Activated naive CD8-positive, alpha-beta T cell (primary cell): ENCODE measurements at regions not wholly inside any gene's neighbourhood (a gene's known extent, or its start where the extent isn't known, plus 50 kb on each side); places are given as distances from the start of the nearest gene placed in this dataset.

Experiments
- H3K27ac Mint-ChIP-seq: one replicate; pipeline ENCODE4 v1.8.0; 2021; ENCODE audit warnings: mixed read lengths
- H3K27me3 Mint-ChIP-seq: one replicate; pipeline ENCODE4 v1.8.0; 2021; ENCODE audit warnings: mixed read lengths
- H3K36me3 Mint-ChIP-seq: one replicate; pipeline ENCODE4 v1.8.0; 2021; ENCODE audit warnings: mixed read lengths
- H3K4me1 Mint-ChIP-seq: one replicate; pipeline ENCODE4 v1.8.0; 2021; ENCODE audit warnings: low read depth, mixed read lengths
- H3K4me3 Mint-ChIP-seq: one replicate; pipeline ENCODE4 v1.8.0; 2021; ENCODE audit warnings: mild to moderate bottlenecking, mixed read lengths
- H3K9me3 Mint-ChIP-seq: one replicate; pipeline ENCODE4 v1.8.0; 2021; ENCODE audit warnings: low read depth, mixed read lengths

DNA sequence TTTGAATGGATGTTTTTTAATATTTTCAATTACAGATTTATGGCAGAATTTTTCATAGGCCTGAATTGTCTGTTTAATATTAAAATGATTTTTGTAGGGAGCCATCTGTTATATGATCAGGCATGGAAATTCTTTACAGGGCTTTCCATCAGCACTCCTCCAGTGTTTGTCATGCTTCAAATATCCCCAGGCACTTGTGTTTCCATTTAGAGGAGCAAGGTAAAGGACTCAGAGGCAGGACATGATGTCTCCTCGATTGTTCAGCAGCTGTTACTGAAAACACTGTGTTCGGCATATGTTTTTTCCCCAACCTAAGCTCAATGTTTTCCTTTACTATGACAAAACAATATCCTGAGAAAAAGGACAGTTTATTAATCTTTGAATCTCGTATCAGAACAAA lies 172.3 kb upstream of the RFX3 start:
- Mint-ChIP-seq H3K4me1 (no peaks in the 10 kb centered on the region), H3K9me3 (no peaks in the 10 kb centered on the region)

GRCh38 chr9:3696368-3696767 lies 170.6 kb upstream of the RFX3 start:
- Mint-ChIP-seq H3K36me3 (peaks cover 2% of the 10 kb centered on the region), H3K4me1 (no peaks in the 10 kb centered on the region), H3K27ac (no peak overlapping the region), H3K9me3 (no peaks in the 10 kb centered on the region), H3K4me3 (no peak overlapping the region), H3K27me3 (peaks cover 5% of the 10 kb centered on the region)

More for the DNA sequence above, 172.3 kb upstream of the RFX3 start:
- Mint-ChIP-seq H3K4me3 (no peak overlapping the region), H3K36me3 (no peaks in the 10 kb centered on the region), H3K27ac (no peak overlapping the region), H3K27me3 (peaks cover 7% of the 10 kb centered on the region)

DNA sequence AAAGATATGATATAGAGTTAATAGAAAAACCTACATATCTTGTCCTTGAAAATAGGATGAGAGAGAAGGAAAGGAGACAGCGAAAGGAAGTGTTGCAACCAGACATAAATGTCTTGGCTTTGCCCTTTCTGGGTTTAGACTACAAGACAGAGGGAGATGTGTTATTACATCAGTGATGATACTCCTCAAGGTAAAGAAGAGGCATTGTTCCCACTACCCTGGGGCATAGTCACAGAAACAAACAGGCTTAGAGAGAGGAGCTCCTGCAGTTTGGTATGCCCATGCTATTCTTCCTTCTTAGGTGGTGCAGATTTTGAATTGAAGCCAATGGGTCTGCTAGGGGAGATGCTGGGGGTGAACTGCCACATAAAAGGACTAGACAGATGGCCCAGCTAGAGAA lies 166.8 kb upstream of the RFX3 start:
- peaks cover 2% of the 10 kb centered on the region for H3K27me3 Mint-ChIP-seq
- no peak overlapping the region for H3K27ac Mint-ChIP-seq
- H3K4me1 Mint-ChIP-seq, result no peaks in the 10 kb centered on the region
- no peak overlapping the region for H3K4me3 Mint-ChIP-seq
- H3K36me3 Mint-ChIP-seq, result peaks cover 7% of the 10 kb centered on the region
- no peaks in the 10 kb centered on the region for H3K9me3 Mint-ChIP-seq

DNA sequence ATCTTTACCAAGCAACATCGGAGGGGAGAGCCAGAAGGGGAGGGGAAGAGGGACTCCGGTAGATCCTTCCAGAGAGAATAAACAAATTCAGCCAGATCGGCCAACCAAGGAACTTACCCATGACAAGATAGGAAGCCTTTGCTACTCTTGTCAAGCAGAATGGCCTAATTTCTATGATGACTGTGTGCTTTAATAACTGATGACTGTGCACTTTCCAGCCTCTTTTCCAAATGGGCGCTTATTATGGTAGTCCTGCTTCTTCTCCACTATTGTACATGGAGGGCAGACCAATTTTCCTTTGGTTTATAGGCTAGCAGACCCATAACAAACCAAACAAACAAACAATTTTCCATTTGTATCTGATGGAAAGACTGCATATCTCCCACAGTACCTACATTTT lies 163.8 kb upstream of the RFX3 start:
- peaks cover 7% of the 10 kb centered on the region for H3K36me3 Mint-ChIP-seq
- no peaks in the 10 kb centered on the region for H3K9me3 Mint-ChIP-seq
- no peak overlapping the region for H3K27ac Mint-ChIP-seq
- H3K4me1 Mint-ChIP-seq, result no peaks in the 10 kb centered on the region
- H3K27me3 Mint-ChIP-seq, result peaks cover 2% of the 10 kb centered on the region
- H3K4me3 Mint-ChIP-seq, result no peak overlapping the region

- Mint-ChIP-seq H3K9me3 (no peaks in the 10 kb centered on the region), H3K4me1 (no peaks in the 10 kb centered on the region)
Measured at GRCh38 chr9:3687145-3687544, 161.3 kb upstream of the RFX3 start.

DNA sequence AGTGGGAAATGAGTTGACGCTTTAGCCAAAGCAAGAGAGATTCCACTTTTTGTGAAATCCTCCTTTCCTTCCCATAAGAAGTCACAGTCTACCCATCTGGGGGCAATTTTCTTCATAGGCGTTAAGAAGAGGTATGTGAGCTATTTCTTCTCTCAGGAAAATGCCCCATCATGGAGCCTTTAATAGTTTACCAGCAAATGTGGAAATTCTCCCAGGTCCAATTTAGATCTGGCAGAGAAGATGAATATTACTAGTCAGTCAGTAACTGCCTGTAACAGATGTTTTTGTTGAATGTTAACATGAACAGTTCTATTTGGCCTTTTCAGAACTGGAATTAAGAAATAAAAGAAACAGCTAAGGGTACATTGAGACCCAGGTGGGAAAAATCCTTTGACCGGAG lies 156.4 kb upstream of the RFX3 start:
- H3K36me3 Mint-ChIP-seq, result peaks cover 3% of the 10 kb centered on the region
- H3K27me3 Mint-ChIP-seq, result no peaks in the 10 kb centered on the region
- no peak overlapping the region for H3K4me3 Mint-ChIP-seq
- H3K27ac Mint-ChIP-seq, result no peak overlapping the region
- H3K9me3 Mint-ChIP-seq, result no peaks in the 10 kb centered on the region
- H3K4me1 Mint-ChIP-seq, result no peaks in the 10 kb centered on the region

More at GRCh38 chr9:3687145-3687544, 161.3 kb upstream of the RFX3 start:
- Mint-ChIP-seq H3K27me3 (peaks cover 2% of the 10 kb centered on the region), H3K36me3 (peaks cover 5% of the 10 kb centered on the region), H3K4me3 (no peak overlapping the region), H3K27ac (no peak overlapping the region)

GRCh38 chr9:3677541-3677940 lies 151.7 kb upstream of the RFX3 start:
- H3K4me3 Mint-ChIP-seq, result no peak overlapping the region
- H3K27me3 Mint-ChIP-seq, result no peaks in the 10 kb centered on the region
- peaks cover 16% of the 10 kb centered on the region for H3K36me3 Mint-ChIP-seq
- H3K9me3 Mint-ChIP-seq, result no peaks in the 10 kb centered on the region
- no peak overlapping the region for H3K27ac Mint-ChIP-seq
- no peaks in the 10 kb centered on the region for H3K4me1 Mint-ChIP-seq

DNA sequence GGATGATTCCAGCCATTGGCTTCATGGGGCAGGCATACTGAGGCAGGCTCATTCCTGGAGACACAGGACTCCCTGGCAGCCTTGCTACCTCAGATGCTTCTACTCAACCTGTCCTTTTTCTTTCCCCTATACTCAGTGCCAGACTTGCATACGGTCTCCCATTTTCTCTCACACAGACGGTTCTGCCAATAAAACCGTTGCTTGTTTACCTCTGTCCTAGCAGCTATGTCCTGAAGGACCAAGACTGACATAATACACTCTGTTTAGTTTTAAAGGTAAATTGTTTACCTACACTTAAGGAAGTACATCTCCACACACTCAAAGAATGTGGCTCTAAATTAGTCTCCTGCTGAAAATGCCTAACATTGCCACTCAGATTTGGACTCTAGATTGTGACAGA lies 151.0 kb upstream of the RFX3 start:
- Mint-ChIP-seq H3K4me1 (no peaks in the 10 kb centered on the region), H3K27ac (no peak overlapping the region), H3K27me3 (no peaks in the 10 kb centered on the region), H3K9me3 (no peaks in the 10 kb centered on the region), H3K36me3 (peaks cover 21% of the 10 kb centered on the region), H3K4me3 (no peak overlapping the region)

DNA sequence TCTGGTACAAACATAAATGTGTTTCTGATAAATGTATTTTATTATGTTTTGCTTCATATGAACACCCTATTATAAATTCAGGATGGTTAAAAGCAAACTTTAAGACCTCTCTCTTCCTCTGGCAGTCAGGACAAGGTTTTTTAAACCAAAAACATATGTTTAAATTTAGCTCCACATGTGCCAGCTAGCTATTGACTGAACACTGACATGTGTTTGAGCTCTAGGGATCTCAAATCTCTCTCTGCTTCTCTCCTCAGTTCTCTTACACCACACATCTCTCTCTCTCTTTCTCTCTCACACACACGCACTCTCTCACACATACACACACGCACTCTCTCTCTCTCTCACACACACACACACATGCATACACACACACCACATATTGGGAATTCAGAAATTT lies 150.1 kb upstream of the RFX3 start:
- H3K27ac Mint-ChIP-seq, result no peak overlapping the region
- peaks cover 23% of the 10 kb centered on the region for H3K36me3 Mint-ChIP-seq
- no peaks in the 10 kb centered on the region for H3K4me1 Mint-ChIP-seq
- H3K4me3 Mint-ChIP-seq, result no peak overlapping the region
- H3K9me3 Mint-ChIP-seq, result no peaks in the 10 kb centered on the region
- H3K27me3 Mint-ChIP-seq, result no peaks in the 10 kb centered on the region

- Mint-ChIP-seq H3K36me3 (peaks cover 24% of the 10 kb centered on the region), H3K4me1 (no peaks in the 10 kb centered on the region), H3K27me3 (no peaks in the 10 kb centered on the region), H3K27ac (no peak overlapping the region), H3K9me3 (no peaks in the 10 kb centered on the region), H3K4me3 (no peak overlapping the region)
Measured at GRCh38 chr9:3674561-3674960, 148.8 kb upstream of the RFX3 start.

DNA sequence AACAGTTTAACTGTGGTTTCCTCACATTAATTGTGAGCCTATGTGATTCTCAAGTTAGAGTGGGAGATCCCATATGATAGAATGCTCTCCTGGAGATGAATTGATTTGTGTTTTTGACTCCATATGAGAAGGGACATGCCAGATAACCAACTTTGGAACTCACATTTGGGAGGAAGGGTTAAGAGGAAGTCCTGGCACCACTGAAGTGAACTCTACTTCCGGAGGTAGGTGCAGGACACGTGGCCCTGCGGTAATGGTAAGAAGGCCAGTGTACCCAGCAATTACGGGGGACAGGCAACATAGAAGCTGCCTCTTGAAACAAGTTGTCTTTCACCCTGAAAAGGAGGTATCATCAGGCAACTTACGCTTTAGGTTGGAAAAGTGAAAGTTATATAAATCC lies 146.6 kb upstream of the RFX3 start:
- Mint-ChIP-seq H3K27me3 (no peaks in the 10 kb centered on the region), H3K9me3 (no peaks in the 10 kb centered on the region), H3K27ac (no peak overlapping the region), H3K4me1 (no peaks in the 10 kb centered on the region), H3K36me3 (peaks cover 22% of the 10 kb centered on the region), H3K4me3 (no peak overlapping the region)

GRCh38 chr9:3664044-3664443 lies 138.2 kb upstream of the RFX3 start:
- Mint-ChIP-seq H3K27ac (no peak overlapping the region), H3K9me3 (no peaks in the 10 kb centered on the region), H3K4me1 (no peaks in the 10 kb centered on the region), H3K36me3 (peaks cover 3% of the 10 kb centered on the region), H3K4me3 (no peak overlapping the region), H3K27me3 (no peaks in the 10 kb centered on the region)

GRCh38 chr9:3662671-3663070 lies 136.9 kb upstream of the RFX3 start:
- H3K27ac Mint-ChIP-seq, result no peak overlapping the region
- no peaks in the 10 kb centered on the region for H3K4me1 Mint-ChIP-seq
- H3K4me3 Mint-ChIP-seq, result no peak overlapping the region
- H3K36me3 Mint-ChIP-seq, result peaks cover 3% of the 10 kb centered on the region
- no peaks in the 10 kb centered on the region for H3K9me3 Mint-ChIP-seq
- no peaks in the 10 kb centered on the region for H3K27me3 Mint-ChIP-seq

DNA sequence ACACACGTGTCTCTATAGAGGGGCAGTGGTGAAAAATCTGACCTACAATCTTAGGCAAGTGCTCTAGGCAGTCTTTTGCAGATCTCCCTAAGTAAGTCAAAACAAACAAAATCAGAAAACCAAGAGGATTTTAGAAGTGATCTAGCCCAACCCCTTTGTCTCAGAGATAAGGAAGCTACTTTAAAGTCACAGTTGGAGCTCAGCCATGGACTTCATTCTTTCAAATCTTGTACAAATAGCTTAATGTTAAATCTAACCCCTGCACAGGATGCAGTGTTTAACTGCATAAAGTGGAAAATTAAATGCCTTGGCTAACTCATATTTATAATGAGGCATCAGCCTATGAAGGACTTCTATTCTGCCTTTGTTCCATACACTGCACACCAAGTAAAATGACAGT lies 135.1 kb upstream of the RFX3 start:
- H3K27me3 Mint-ChIP-seq, result no peaks in the 10 kb centered on the region
- H3K27ac Mint-ChIP-seq, result no peak overlapping the region
- H3K4me1 Mint-ChIP-seq, result no peaks in the 10 kb centered on the region
- no peak overlapping the region for H3K4me3 Mint-ChIP-seq
- peaks cover 6% of the 10 kb centered on the region for H3K36me3 Mint-ChIP-seq
- H3K9me3 Mint-ChIP-seq, result no peaks in the 10 kb centered on the region

DNA sequence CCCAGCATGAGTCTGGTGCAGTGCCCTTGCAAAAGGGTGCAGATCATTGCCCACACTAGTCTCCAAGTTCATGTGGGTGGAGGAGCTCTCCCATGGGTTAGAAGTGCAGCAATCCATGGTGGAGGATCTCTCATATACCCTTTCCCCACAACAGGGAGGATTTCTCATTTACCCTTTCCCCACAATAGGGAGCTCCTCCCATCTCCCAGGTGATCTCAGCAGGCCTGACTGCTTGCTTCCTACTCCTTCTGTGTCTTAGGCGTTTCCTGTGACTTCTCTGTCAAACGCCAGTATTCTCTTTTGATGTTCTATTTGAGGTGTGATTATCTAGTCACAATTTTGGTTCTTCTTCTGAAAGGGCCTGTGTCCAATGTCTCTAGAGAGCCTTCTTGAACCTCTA lies 133.8 kb upstream of the RFX3 start:
- H3K27me3 Mint-ChIP-seq, result no peaks in the 10 kb centered on the region
- no peaks in the 10 kb centered on the region for H3K9me3 Mint-ChIP-seq
- H3K27ac Mint-ChIP-seq, result no peak overlapping the region
- no peak overlapping the region for H3K4me3 Mint-ChIP-seq
- H3K4me1 Mint-ChIP-seq, result no peaks in the 10 kb centered on the region
- peaks cover 6% of the 10 kb centered on the region for H3K36me3 Mint-ChIP-seq

- no peak overlapping the region for H3K27ac Mint-ChIP-seq
- no peak overlapping the region for H3K4me3 Mint-ChIP-seq
- no peaks in the 10 kb centered on the region for H3K27me3 Mint-ChIP-seq
- no peaks in the 10 kb centered on the region for H3K9me3 Mint-ChIP-seq
- H3K36me3 Mint-ChIP-seq, result peaks cover 6% of the 10 kb centered on the region
- H3K4me1 Mint-ChIP-seq, result no peaks in the 10 kb centered on the region
Measured at GRCh38 chr9:3658964-3659363, 133.2 kb upstream of the RFX3 start.

DNA sequence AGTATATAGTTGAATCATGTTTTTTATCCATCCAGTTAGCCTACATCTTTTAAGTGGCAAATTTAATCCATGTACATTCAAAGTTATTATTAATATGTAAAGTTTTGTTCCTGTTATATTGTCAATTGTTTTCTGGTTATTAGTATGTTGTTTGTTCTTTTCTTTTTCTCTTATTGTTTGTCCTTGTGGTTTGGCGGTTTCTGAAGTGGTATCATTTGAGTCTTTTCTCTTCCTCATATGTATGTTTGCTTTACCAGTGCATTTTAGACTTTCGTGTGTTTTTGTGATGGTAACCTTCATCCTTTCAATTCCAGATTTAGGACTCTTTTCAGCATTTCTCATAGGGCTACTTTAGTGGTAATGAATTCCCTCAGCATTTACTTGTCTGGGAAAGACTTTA lies 130.4 kb upstream of the RFX3 start:
- Mint-ChIP-seq H3K4me1 (peaks cover 5% of the 10 kb centered on the region), H3K27ac (no peak overlapping the region), H3K9me3 (no peaks in the 10 kb centered on the region), H3K27me3 (no peaks in the 10 kb centered on the region), H3K4me3 (no peak overlapping the region), H3K36me3 (peaks cover 5% of the 10 kb centered on the region)
